GM18511 (cell line): ENCODE measurements at regions not wholly inside any gene's neighbourhood (a gene's known extent, or its start where the extent isn't known, plus 50 kb on each side); places are given as distances from the start of the nearest gene placed in this dataset.

Experiments
- ATAC-seq: cut with Tn5 transposase; IDR thresholded peaks from one replicate; pipeline ENCODE4 v1.9.1; 2021; ENCODE audit warnings: mild to moderate bottlenecking, moderate library complexity; ENCODE audit not compliant: unreplicated experiment

- ATAC-seq: no peak
Observed at GRCh38 chr18:8499810-8500675, 109.2 kb upstream of the RAB12 start.

GRCh38 chr18:8501044-8501443 lies 108.2 kb upstream of the RAB12 start:
- ATAC-seq: no peak

GRCh38 chr18:8503248-8503647 lies 106.0 kb upstream of the RAB12 start:
- no peak for ATAC-seq

- ATAC-seq: no peak
Observed at GRCh38 chr18:8504424-8504823, 104.8 kb upstream of the RAB12 start.

- ATAC-seq: no peak
Observed at GRCh38 chr18:8504880-8505435, 104.3 kb upstream of the RAB12 start.

GRCh38 chr18:8506251-8507049 lies 102.8 kb upstream of the RAB12 start:
- no peak for ATAC-seq

GRCh38 chr18:8507361-8507760 lies 101.9 kb upstream of the RAB12 start:
- no peak for ATAC-seq

- no peak for ATAC-seq
Observed at GRCh38 chr18:8507915-8508705, 101.1 kb upstream of the RAB12 start.

- ATAC-seq: no peak
Observed at GRCh38 chr18:8513249-8513648, 96.0 kb upstream of the RAB12 start.

GRCh38 chr18:8514409-8514808 lies 94.8 kb upstream of the RAB12 start:
- ATAC-seq: no peak

GRCh38 chr18:8515142-8515865 lies 93.9 kb upstream of the RAB12 start:
- ATAC-seq: no peak

GRCh38 chr18:8516371-8517250 lies 92.6 kb upstream of the RAB12 start:
- no peak for ATAC-seq

GRCh38 chr18:8517276-8517675 lies 92.0 kb upstream of the RAB12 start:
- ATAC-seq: no peak

- ATAC-seq: no peak
Observed at GRCh38 chr18:8519102-8519501, 90.1 kb upstream of the RAB12 start.

GRCh38 chr18:8520266-8520665 lies 89.0 kb upstream of the RAB12 start:
- no peak for ATAC-seq

- ATAC-seq: no peak
Observed at GRCh38 chr18:8522756-8523155, 86.5 kb upstream of the RAB12 start.

GRCh38 chr18:8525692-8526091 lies 83.5 kb upstream of the RAB12 start:
- ATAC-seq: no peak

- no peak for ATAC-seq
Observed at GRCh38 chr18:8526332-8526731, 82.9 kb upstream of the RAB12 start.

GRCh38 chr18:8529609-8530008 lies 79.6 kb upstream of the RAB12 start:
- ATAC-seq: no peak
